Rectal smooth muscle tissue (tissue), 1 donor: ENCODE measurements at regions not wholly inside any gene's neighbourhood (a gene's known extent, or its start where the extent isn't known, plus 50 kb on each side); places are given as distances from the start of the nearest gene placed in this dataset.

Source experiments
- H3K27ac ChIP-seq: one replicate; pipeline ENCODE4 v1.7.0; 2013; ENCODE audit warnings: low read depth, low read length, inconsistent platforms
- H3K27me3 ChIP-seq: one replicate; pipeline ENCODE4 v1.7.0; 2013; ENCODE audit warnings: low read length; ENCODE audit not compliant: control insufficient read depth, insufficient read depth
- H3K36me3 ChIP-seq: one replicate; pipeline ENCODE4 v1.7.0; 2013; ENCODE audit warnings: low read length; ENCODE audit not compliant: control insufficient read depth, insufficient read depth
- H3K4me1 ChIP-seq: one replicate; pipeline ENCODE4 v1.7.0; 2013; ENCODE audit warnings: low read length; ENCODE audit not compliant: control insufficient read depth, insufficient read depth
- H3K4me3 ChIP-seq: one replicate; pipeline ENCODE4 v1.7.0; 2013; ENCODE audit warnings: low read length
- H3K9ac ChIP-seq: one replicate; pipeline ENCODE4 v1.7.0; 2013; ENCODE audit warnings: low read length

GRCh38 chr2:128499367-128500137, 180.9 kb upstream of the HS6ST1 start:
- Histone ChIP-seq H3K27me3 (no peaks in the 10 kb centered on the region), H3K4me1 (no peaks in the 10 kb centered on the region), H3K27ac (no peak overlapping the region), H3K36me3 (no peaks in the 10 kb centered on the region), H3K9ac (no peak overlapping the region), H3K4me3 (no peak overlapping the region)

GRCh38 chr2:128500138-128500800, 181.6 kb upstream of the HS6ST1 start:
- Histone ChIP-seq H3K27me3 (no peaks in the 10 kb centered on the region), H3K27ac (no peak overlapping the region), H3K9ac (no peak overlapping the region), H3K4me3 (no peak overlapping the region), H3K4me1 (no peaks in the 10 kb centered on the region), H3K36me3 (no peaks in the 10 kb centered on the region)

GRCh38 chr2:128501006-128501690, 182.5 kb upstream of the HS6ST1 start:
- no peak overlapping the region for H3K4me3 ChIP-seq
- H3K27me3 ChIP-seq = no peaks in the 10 kb centered on the region
- H3K36me3 ChIP-seq = no peaks in the 10 kb centered on the region
- no peak overlapping the region for H3K9ac ChIP-seq
- no peak overlapping the region for H3K27ac ChIP-seq
- no peaks in the 10 kb centered on the region for H3K4me1 ChIP-seq

GRCh38 chr2:128501700-128502099, 183.0 kb upstream of the HS6ST1 start:
- Histone ChIP-seq H3K27ac (no peak overlapping the region), H3K27me3 (no peaks in the 10 kb centered on the region), H3K36me3 (no peaks in the 10 kb centered on the region), H3K4me3 (no peak overlapping the region), H3K9ac (no peak overlapping the region), H3K4me1 (no peaks in the 10 kb centered on the region)

GRCh38 chr2:128502200-128502599, 183.5 kb upstream of the HS6ST1 start:
- Histone ChIP-seq H3K4me3 (no peak overlapping the region), H3K27me3 (no peaks in the 10 kb centered on the region), H3K4me1 (no peaks in the 10 kb centered on the region), H3K9ac (no peak overlapping the region), H3K36me3 (no peaks in the 10 kb centered on the region), H3K27ac (no peak overlapping the region)

GRCh38 chr2:128502638-128503246, 184.1 kb upstream of the HS6ST1 start:
- Histone ChIP-seq H3K27me3 (no peaks in the 10 kb centered on the region), H3K4me3 (no peak overlapping the region), H3K36me3 (no peaks in the 10 kb centered on the region), H3K27ac (no peak overlapping the region), H3K4me1 (no peaks in the 10 kb centered on the region), H3K9ac (no peak overlapping the region)

- Histone ChIP-seq H3K9ac (no peak overlapping the region), H3K4me1 (no peaks in the 10 kb centered on the region), H3K27ac (no peak overlapping the region), H3K4me3 (no peak overlapping the region), H3K27me3 (no peaks in the 10 kb centered on the region), H3K36me3 (no peaks in the 10 kb centered on the region)
Measured at GRCh38 chr2:128503399-128504245, 185.0 kb upstream of the HS6ST1 start.

GRCh38 chr2:128504246-128505149, 185.8 kb upstream of the HS6ST1 start:
- Histone ChIP-seq H3K4me3 (no peak overlapping the region), H3K4me1 (no peaks in the 10 kb centered on the region), H3K27ac (no peak overlapping the region), H3K27me3 (no peaks in the 10 kb centered on the region), H3K9ac (no peak overlapping the region), H3K36me3 (no peaks in the 10 kb centered on the region)

- H3K4me3 ChIP-seq = no peak overlapping the region
- H3K27me3 ChIP-seq = no peaks in the 10 kb centered on the region
- H3K9ac ChIP-seq = no peak overlapping the region
- H3K4me1 ChIP-seq = no peaks in the 10 kb centered on the region
- no peaks in the 10 kb centered on the region for H3K36me3 ChIP-seq
- H3K27ac ChIP-seq = no peak overlapping the region
Measured at GRCh38 chr2:128505150-128505490, 186.5 kb upstream of the HS6ST1 start.

GRCh38 chr2:128505575-128506526, 187.2 kb upstream of the HS6ST1 start:
- H3K27ac ChIP-seq = no peak overlapping the region
- no peaks in the 10 kb centered on the region for H3K27me3 ChIP-seq
- H3K36me3 ChIP-seq = no peaks in the 10 kb centered on the region
- H3K4me1 ChIP-seq = no peaks in the 10 kb centered on the region
- H3K4me3 ChIP-seq = no peak overlapping the region
- no peak overlapping the region for H3K9ac ChIP-seq
